GM21825 (cell line): ENCODE measurements at regions not wholly inside any gene's neighbourhood (a gene's known extent, or its start where the extent isn't known, plus 50 kb on each side); places are given as distances from the start of the nearest gene placed in this dataset.
"Not testable (repeated sequence)": the region's sequence is repeated elsewhere in the genome, so short reads cannot be mapped to it uniquely, and the experiment has no call there.

ENCODE experiments used
- ATAC-seq: cut with Tn5 transposase; IDR thresholded peaks from one replicate; pipeline ENCODE4 v1.9.1; 2021; ENCODE audit warnings: mild to moderate bottlenecking, moderate library complexity; ENCODE audit not compliant: unreplicated experiment

DNA sequence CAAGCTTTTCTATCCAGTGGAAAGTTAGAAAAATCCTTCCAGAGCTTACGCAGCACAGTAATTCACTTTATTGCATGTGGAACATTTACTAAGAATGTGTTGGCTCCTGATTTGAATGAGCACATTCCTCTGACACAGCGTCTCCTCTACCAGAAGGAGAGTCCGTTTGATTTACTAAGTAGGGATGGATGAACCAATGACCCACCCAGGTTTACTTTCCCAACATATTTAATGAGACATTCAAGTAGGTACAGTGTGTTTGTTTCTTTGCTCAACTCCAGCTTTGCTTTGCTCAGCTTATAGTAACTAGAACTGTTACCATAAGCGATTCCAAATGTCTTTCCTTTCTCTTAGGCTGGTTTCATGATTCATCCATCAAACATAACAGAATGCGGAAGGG, 161.7 kb downstream of the SMARCA1 start:
- no peak for ATAC-seq

DNA sequence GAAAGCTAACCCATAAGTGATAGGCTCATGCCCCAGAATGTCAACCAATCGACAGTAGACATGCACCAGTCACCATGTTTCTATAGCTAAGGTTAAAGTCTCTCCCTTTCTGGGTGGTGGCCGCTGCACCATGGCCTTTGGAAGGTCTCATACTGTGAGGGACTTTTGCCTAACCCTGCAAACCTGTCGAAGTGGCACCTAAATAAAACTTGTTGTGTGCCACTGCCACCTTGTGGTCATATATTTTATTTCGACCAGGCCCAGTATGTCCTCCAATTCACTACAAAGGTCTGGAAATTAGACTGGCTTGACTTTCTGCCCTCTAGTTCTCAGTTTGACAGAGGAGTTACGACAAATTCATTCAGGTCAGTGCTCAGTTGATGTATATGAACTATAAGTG, 163.1 kb downstream of the SMARCA1 start:
- peak; percentile 82 for ATAC-seq

DNA sequence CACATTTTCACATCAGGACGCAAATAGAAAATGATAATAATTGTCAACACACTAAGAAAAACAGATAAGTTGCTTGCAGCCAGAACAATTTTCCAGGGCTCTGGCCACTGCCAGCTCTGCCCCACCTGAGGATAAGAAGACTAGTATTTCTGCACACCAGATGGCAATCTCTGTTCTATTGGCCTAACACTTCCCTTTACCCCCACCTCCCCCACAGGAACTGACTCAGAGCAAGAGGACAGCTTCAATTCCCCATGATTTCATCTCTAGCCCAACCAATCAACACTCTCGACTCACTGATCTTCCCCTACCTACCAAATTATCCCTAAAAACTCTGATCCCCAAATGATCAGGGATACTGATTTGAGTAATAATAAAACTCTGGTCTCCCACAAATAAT, 164.0 kb downstream of the SMARCA1 start:
- no peak for ATAC-seq

GRCh38 chrX:129357428-129357827, 165.9 kb downstream of the SMARCA1 start:
- ATAC-seq: not testable (repeated sequence)

- ATAC-seq: no peak
Observed at GRCh38 chrX:129347291-129347690, 176.0 kb downstream of the SMARCA1 start.

DNA sequence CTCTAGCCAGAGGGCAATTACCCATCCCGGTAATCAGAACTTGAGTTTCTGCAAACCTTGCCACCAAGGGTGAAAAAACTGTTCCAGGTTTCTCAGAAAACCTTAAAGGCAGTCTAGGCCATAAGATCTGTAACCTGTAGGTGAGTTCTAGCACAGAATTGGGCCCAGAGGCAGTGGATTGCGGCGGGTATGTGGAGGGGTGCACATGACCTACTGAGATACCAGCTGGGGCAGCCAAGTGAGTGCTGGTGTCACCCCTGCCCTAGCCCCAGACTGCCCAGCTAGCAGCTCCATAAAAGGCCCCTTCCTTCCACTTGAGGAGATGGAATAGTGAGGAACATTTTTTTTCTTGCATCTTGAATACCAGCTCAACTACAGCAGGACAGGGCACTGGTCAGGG, 176.7 kb downstream of the SMARCA1 start:
- ATAC-seq: no peak

DNA sequence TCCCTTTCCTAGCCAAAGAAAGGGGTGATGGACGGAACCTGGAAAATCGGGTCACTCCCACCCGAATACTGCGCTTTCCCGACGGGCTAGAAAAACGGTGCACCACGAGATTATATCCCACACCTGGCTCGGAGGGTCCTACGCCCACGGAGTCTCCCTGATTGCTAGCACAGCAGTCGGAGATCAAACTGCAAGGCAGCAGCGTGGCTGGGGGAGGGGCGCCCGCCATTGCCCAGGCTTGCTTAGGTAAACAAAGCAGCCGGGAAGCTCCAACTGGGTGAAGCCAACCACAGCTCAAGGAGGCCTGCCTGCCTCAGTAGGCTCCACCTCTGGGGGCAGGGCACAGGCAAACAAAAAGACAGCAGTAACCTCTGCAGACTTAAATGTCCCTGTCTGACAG, 186.0 kb downstream of the SMARCA1 start:
- ATAC-seq: not testable (repeated sequence)

- no peak for ATAC-seq
Observed at GRCh38 chrX:129323115-129323514, 200.2 kb downstream of the SMARCA1 start.

- ATAC-seq: no peak
Observed at GRCh38 chrX:129318375-129318774, 204.9 kb downstream of the SMARCA1 start.

- ATAC-seq: no peak
Observed at GRCh38 chrX:129316461-129316860, 206.8 kb downstream of the SMARCA1 start.

DNA sequence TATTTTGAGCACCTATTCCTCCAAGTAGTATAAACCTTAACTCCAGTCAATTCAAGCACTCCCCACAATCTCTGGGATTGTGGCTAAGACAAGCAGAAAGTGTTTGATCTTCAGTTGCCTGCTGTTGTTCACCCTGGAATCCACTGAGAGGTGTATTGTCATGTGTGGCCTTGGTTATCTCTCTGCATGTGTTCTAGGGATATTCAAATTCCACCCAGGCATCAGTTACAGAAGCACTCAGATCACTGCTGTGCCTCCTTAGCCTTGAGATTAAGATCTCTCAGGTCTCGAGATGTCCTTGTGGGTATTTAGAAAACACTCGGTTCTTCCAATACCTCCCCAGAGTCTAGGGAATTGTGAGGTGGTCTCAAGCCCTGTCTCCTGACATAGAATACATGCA, 213.3 kb downstream of the SMARCA1 start:
- ATAC-seq: no peak

DNA sequence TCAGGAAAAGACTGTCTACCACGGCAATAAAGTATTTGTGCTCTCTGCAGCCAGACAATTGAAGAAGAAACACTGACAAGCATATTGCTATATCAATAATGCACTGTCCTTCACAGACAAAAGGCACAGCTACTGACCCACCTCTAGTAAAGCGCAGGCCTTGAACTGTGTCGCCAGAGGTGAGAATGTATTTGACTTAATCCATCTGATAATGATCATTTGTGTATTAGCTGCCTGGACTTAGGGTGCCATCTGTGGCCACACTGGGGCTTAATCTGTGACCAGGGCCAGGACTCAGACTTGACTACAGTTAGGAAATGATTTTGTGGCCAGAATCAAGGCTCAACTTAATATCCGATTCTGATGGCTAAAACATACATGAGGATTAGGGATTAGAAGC, 260.4 kb downstream of the SMARCA1 start:
- ATAC-seq: no peak

DNA sequence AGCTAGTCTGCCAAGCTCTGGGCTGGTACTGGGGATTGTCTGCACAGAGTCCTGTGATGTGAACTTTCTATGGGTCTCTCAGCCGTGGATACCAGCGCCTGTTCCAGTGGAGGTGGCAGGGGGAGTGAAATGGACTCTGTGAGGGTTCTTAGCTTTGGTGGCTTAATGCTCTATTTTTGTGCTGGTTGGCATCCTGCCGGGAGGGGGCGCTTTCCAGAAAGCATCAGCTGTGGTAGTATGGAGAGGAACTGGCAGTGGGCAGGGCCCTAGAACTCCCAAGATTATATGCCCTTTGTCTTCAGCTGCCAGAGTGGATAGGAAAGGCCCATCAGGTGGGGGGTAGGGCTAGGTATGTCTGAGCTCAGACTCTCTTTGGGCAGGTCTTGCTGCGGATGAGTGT, 267.8 kb downstream of the SMARCA1 start:
- not testable (repeated sequence) for ATAC-seq

GRCh38 chrX:129249563-129249962, 273.7 kb downstream of the SMARCA1 start:
- no peak for ATAC-seq

DNA sequence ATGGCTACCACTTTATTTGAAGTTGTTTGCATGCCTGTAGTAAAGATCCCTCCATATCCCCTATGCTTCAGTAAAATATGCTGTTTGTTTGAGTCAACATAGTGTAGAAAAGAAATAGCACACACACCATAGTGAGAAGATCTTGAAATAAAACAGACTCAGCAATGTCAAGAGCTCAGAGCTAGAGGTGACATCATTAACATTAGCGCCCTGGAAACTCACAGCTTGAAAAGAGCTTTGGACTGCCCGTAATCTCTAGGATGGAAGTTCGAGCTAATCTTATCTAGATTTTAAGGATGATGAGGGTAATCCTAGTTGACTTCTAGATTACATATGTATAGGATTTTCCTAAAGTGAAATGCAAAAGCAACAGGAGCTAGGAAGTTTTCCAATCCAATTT, 275.6 kb downstream of the SMARCA1 start:
- no peak for ATAC-seq

- ATAC-seq: no peak
Observed at GRCh38 chrX:129239371-129239770, 283.9 kb downstream of the SMARCA1 start.

- ATAC-seq: no peak
Observed at GRCh38 chrX:129238011-129238410, 285.3 kb downstream of the SMARCA1 start.

- ATAC-seq: no peak
Observed at GRCh38 chrX:129235903-129236302, 287.4 kb downstream of the SMARCA1 start.

GRCh38 chrX:129233786-129234185, 289.5 kb downstream of the SMARCA1 start:
- ATAC-seq: no peak

DNA sequence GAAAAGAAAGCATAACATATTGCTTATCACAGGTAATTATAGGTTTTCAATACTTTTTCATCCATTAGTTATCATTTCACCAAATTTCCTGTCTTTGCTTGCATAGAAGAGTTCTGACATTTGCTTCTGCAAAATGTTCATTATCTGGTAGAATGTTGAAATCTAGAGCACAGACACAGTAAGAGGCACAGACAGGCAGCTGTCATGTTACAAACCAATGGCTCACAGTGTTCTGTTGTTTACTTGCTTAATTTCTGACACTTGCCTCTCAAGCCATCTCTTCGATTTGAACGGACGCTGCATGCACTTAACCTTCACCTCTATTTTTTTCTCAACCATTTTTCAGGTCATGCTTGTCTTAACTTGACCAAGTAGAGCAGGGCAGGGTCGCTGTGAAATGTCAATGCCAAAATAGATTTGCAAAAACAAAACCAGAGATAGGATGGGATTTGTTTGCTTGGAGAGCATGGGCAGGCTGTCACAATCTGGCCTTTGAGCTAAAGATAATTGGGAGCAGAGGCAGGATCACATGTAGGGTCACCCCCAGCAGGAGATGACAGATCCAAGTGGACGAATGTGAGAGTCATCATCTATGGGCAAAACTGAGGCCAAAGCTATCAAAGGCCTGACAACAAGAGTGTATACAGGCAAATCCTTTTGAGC, 292.3 kb downstream of the SMARCA1 start:
- ATAC-seq: no peak

DNA sequence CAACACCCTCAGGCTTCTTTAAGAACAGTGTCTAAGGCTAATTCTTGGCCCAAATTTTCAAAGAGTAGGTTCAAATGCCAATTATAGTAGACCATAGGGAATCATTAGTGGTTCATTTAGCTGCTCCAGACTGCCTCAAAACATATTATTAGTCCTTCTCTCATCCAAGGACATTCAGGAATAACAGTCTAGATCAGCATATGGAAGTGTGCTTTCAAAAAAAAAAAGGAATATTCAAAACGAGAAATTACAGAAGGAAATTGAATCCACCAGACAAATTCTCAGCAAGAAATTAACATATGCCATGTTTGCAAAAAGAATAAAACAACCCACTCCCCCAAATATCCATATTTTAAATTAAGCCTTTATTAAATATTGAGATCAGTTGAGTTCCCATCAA, 293.1 kb downstream of the SMARCA1 start:
- ATAC-seq: no peak

GRCh38 chrX:129227366-129227765, 295.9 kb downstream of the SMARCA1 start:
- no peak for ATAC-seq

DNA sequence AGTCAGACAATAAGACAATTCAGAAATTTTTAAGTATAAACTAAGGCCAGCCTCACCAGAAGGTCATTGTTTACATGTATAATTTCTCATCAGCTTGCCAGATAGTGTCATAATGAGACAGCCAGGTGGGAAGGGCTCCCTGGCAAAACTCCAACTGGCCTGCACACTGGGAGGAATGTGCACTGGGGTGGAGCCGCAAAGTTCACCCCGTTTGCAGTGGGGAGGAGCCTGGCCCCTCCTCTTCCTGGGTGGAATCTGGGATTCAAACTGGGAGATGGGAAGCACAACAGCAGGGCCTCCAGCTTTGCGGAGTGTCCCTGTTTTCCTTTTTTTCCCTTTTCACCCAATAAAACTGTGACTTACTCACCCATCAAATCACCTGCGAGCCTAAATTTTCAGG, 329.9 kb downstream of the SMARCA1 start:
- no peak for ATAC-seq
